Astrocyte of the cerebellum (primary cell): ENCODE measurements at regions not wholly inside any gene's neighbourhood (a gene's known extent, or its start where the extent isn't known, plus 50 kb on each side); places are given as distances from the start of the nearest gene placed in this dataset.
"Not testable (repeated sequence)": the region's sequence is repeated elsewhere in the genome, so short reads cannot be mapped to it uniquely, and the experiment has no call there.

Experiments
- DNase-seq: peaks from one replicate; pipeline ENCODE4 v3.0.0-alpha.2; 2011; ENCODE audit warnings: low read depth
- H3K4me3 ChIP-seq: 2 replicates; pipeline ENCODE4 v1.5.1; 2011; ENCODE audit warnings: mild to moderate bottlenecking, low read depth, low read length, moderate library complexity
- in situ Hi-C: cut with HindIII; loops from 2 replicates; pipeline ENCODE4 v1.10.0; 2017; ENCODE audit warnings: low sequenced_read_pairs
- TF ChIP-seq, protein P1 (sequence below): IDR thresholded peaks from 2 replicates; pipeline ENCODE4 v1.5.1; 2012; ENCODE audit warnings: low read length, low read depth, moderate library complexity, mild to moderate bottlenecking; ENCODE audit errors: missing control alignments

DNA sequence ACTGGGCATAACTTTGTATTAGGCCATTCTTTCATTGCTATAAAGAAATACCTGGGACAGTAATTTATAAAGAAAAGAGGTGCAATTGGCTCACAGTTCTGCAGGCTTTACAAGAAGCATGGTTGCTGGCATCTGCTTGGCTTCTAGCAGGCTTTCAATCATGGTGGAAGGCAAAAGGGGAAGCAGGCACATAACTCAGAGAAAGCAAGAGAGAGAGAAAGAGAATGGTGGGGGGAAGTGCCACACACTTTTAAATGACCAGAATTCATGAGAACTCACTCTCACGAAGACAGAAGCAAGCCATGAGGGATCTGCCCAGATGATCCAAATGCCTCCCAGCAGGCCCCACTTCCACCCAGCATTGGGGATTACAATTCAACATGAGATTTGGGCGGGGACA is 179.7 kb downstream of the SPRY2 start:
- DNase-seq = no peak
- in situ Hi-C loops = no loop called here
- TF ChIP-seq, protein P1, sequence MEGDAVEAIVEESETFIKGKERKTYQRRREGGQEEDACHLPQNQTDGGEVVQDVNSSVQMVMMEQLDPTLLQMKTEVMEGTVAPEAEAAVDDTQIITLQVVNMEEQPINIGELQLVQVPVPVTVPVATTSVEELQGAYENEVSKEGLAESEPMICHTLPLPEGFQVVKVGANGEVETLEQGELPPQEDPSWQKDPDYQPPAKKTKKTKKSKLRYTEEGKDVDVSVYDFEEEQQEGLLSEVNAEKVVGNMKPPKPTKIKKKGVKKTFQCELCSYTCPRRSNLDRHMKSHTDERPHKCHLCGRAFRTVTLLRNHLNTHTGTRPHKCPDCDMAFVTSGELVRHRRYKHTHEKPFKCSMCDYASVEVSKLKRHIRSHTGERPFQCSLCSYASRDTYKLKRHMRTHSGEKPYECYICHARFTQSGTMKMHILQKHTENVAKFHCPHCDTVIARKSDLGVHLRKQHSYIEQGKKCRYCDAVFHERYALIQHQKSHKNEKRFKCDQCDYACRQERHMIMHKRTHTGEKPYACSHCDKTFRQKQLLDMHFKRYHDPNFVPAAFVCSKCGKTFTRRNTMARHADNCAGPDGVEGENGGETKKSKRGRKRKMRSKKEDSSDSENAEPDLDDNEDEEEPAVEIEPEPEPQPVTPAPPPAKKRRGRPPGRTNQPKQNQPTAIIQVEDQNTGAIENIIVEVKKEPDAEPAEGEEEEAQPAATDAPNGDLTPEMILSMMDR = no peak

DNA sequence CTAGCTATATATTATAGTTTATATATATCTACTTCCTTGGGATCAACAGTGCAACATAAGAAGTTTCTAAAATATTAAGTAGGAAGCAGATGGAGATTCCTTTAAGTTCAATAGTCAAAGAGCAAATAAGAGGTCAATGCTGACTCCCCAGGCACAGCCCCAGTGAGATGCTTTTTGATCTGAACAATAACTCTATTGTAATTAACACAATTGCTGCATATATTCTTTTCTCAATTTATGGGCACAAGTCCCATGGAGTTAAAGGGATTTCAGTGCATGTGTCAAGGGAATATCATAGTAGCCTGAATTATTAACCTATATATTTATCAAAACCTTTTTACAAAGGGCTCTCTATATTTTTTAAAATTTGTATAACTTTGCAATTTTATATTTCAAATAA is 180.8 kb downstream of the SPRY2 start:
- no peak for DNase-seq
- H3K4me3 ChIP-seq = no peak overlapping the region
- in situ Hi-C loops = no loop called here

More for the DNA sequence above, 179.7 kb downstream of the SPRY2 start:
- H3K4me3 ChIP-seq = no peak overlapping the region

DNA sequence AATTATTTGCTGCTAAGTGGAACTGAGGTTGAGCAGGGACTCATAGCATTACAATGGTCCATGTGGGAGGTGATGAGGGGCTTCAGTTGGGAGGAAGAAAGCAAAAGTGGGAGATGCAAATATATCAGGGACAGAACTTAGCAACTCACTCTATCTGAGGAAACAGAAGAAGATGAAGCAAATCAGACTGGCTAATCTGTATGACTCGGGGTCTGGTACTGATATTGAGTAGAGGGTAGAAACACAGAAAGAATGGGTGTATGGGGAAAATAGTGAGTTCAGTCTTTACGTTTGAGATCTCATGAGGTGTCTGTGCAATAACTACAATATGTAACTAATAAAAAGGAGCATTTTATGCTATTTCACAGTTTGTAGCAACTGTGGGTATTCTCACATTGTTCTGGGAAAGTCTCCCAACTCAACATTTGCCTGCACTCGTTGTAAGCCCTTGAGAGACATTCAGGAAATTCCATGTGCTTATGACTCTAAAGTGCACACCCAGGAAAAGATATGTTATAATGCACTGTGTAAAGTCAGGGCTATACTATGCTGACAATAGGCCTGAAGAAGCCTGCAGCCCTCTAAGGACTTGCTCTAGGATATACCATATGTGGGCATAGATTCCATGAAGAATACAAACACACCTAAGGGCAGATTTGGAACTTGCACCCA is 183.5 kb downstream of the SPRY2 start:
- H3K4me3 ChIP-seq = no peak overlapping the region
- TF ChIP-seq, protein P1 = no peak
- in situ Hi-C loops = no loop called here
- DNase-seq = no peak

More for the DNA sequence above, 180.8 kb downstream of the SPRY2 start:
- TF ChIP-seq, protein P1 = no peak

DNA sequence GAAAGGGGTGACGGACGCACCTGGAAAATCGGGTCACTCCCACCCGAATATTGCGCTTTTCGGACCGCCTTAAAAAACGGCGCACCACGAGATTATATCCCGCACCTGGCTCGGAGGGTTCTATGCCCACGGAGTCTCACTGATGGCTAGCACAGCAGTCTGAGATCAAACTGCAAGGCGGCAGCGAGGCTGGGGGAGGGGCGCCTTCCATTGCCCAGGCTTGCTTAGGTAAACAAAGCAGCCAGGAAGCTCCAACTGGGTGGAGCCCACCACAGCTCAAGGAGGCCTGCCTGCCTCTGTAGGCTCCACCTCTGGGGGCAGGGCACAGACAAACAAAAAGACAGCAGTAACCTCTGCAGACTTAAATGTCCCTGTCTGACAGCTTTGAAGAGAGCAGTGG is 188.8 kb downstream of the SPRY2 start:
- DNase-seq, H3K4me3 ChIP-seq, in situ Hi-C loops: not testable (repeated sequence)

DNA sequence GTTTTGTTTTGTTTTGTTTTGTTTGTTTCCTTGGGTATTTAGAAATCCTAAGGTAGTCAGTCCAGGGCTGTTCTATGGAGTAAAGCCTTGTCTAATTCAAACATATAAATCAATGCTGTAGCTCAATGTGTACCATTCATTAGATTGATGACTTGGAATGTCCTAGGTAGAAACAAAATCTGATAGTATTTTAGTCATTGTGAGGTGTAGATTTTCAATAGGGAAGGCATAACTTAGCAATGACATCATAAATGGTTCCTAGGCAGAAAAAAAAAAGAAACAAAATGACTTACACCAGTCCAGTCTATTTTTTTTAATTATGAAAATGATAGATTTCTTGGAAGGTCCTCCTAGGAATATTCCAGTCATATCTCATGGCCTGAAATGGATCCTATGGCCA is 189.9 kb downstream of the SPRY2 start:
- no peak for DNase-seq
- H3K4me3 ChIP-seq = no peak overlapping the region
- in situ Hi-C loops = no loop called here
- TF ChIP-seq, protein P1 = no peak

DNA sequence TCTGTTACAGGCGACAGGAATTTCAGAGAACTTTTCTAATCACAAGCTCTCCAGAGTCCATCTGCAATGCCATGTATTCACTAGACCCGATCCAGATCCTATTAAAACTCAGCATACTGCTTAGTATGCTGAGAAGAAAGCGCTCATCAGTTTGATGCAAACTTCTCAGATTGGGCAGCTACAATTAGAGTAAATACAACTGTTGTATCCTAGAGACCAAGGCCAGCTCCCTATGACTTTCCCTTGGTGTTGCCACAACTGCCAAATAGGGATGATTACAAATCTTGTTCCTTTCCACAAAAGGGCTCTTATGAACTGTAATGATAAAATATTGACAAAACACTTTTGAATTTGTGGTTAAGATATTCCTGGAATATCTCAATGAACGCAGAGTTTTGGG is 191.2 kb downstream of the SPRY2 start:
- in situ Hi-C loops = no loop called here
- TF ChIP-seq, protein P1 = no peak
- no peak for DNase-seq
- no peak overlapping the region for H3K4me3 ChIP-seq

DNA sequence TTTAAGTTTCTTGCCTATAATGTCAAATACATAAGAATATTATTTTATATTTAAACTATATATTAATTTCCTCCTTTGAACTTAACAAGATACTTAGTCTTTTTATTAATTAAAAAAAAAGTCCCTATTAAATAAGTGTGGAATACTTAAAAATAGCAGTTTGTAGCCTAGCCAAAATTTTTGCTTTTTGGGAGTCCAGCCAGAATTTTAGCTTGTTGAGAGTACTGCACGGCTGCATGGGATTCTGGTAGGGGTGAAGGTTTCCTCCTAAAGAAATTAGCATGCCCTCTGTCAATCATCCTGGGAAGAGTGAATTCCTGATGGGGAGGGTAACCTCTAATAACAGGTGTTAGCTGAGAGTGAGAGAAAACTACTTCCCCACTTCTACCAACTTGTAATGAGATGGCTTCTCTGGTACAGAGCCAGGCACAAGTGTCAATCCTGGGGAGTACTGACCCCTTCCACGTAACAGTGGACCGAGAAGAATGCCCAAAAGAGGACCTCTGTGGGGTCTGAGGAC is 195.7 kb downstream of the SPRY2 start:
- no peak overlapping the region for H3K4me3 ChIP-seq
- in situ Hi-C loops = no loop called here
- DNase-seq = no peak
- TF ChIP-seq, protein P1 = no peak
